B cell (primary cell): ENCODE measurements at regions not wholly inside any gene's neighbourhood (a gene's known extent, or its start where the extent isn't known, plus 50 kb on each side); places are given as distances from the start of the nearest gene placed in this dataset.

Source experiments
- EZH2 ChIP-seq: IDR thresholded peaks from 2 replicates; pipeline ENCODE4 v1.6.1; 2012; ENCODE audit warnings: borderline replicate concordance, low read depth, mild to moderate bottlenecking, moderate library complexity, low read length; ENCODE audit not compliant: insufficient read depth, poor library complexity, severe bottlenecking
- TF ChIP-seq, protein P1 (sequence below): fragments of 200-600 bp; IDR thresholded peaks from one replicate; pipeline ENCODE4 v1.8.0; 2022; ENCODE audit warnings: antibody characterized with exemption, mild to moderate bottlenecking

DNA sequence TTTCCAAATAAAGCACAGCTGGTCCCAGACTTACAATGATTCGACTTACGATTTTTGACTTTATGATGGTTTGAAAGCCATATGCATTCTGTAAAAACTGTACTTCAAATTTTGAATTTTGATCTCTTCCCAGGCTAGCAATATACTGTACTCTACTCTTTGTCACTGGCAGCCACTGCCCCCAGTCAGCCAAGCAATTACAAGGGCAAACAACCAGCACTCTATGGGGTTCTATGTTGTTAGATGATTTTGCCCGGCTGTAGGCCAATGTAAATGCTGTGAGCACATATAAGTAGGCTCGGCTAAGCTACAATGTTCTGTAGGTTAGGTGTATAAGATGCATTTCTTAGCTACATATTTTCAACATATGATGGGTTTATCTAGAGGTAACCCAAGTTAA lies 217.3 kb downstream of the RAB38 start:
- TF ChIP-seq, protein P1, sequence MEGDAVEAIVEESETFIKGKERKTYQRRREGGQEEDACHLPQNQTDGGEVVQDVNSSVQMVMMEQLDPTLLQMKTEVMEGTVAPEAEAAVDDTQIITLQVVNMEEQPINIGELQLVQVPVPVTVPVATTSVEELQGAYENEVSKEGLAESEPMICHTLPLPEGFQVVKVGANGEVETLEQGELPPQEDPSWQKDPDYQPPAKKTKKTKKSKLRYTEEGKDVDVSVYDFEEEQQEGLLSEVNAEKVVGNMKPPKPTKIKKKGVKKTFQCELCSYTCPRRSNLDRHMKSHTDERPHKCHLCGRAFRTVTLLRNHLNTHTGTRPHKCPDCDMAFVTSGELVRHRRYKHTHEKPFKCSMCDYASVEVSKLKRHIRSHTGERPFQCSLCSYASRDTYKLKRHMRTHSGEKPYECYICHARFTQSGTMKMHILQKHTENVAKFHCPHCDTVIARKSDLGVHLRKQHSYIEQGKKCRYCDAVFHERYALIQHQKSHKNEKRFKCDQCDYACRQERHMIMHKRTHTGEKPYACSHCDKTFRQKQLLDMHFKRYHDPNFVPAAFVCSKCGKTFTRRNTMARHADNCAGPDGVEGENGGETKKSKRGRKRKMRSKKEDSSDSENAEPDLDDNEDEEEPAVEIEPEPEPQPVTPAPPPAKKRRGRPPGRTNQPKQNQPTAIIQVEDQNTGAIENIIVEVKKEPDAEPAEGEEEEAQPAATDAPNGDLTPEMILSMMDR: no peak
- TF ChIP-seq EZH2: no peak
